Lower leg skin (tissue), 3 donors: ENCODE measurements at regions not wholly inside any gene's neighbourhood (a gene's known extent, or its start where the extent isn't known, plus 50 kb on each side); places are given as distances from the start of the nearest gene placed in this dataset.

Experiments
- POLR2A ChIP-seq, 2 donors: fragments of 450-650 bp; IDR thresholded peaks; one replicate each; pipeline ENCODE4 v1.6.1; 2016 to 2017; ENCODE audit warnings: antibody characterized with exemption in 2 of 2, mild to moderate bottlenecking in 1 of 2, moderate library complexity in 1 of 2
- TF ChIP-seq, protein P1 (sequence below), 3 donors: fragments of 450-650 bp; IDR thresholded peaks; one replicate each; pipeline ENCODE4 v1.5.1; 2016; ENCODE audit warnings: antibody characterized with exemption in 3 of 3, mild to moderate bottlenecking in 3 of 3, moderate library complexity in 2 of 3

DNA sequence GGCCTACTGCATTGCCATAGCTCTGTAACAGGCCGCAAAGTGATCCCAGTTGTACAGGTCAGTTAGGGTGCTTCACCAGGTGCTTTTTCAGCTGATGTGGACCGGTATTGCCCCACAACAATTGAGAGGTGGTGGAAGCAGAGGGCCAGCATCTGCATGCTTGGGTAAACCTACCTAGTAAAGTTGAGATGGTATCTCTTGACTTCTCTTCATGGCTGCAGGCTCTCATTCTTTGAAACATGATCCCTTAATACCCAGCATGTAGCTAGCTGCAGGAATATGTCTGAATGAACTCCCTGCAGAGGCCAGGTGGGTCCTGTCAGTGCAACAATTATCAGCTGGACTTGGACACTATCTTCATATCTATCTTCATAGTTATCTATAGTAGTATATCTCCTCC is 60.7 kb upstream of the CCDC6 start:
- no peak for TF ChIP-seq POLR2A (IDR thresholded peaks at IDR 0.05)
- TF ChIP-seq, protein P1, sequence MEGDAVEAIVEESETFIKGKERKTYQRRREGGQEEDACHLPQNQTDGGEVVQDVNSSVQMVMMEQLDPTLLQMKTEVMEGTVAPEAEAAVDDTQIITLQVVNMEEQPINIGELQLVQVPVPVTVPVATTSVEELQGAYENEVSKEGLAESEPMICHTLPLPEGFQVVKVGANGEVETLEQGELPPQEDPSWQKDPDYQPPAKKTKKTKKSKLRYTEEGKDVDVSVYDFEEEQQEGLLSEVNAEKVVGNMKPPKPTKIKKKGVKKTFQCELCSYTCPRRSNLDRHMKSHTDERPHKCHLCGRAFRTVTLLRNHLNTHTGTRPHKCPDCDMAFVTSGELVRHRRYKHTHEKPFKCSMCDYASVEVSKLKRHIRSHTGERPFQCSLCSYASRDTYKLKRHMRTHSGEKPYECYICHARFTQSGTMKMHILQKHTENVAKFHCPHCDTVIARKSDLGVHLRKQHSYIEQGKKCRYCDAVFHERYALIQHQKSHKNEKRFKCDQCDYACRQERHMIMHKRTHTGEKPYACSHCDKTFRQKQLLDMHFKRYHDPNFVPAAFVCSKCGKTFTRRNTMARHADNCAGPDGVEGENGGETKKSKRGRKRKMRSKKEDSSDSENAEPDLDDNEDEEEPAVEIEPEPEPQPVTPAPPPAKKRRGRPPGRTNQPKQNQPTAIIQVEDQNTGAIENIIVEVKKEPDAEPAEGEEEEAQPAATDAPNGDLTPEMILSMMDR (IDR thresholded peaks at IDR 0.05): no peak
